B cell (primary cell): ENCODE measurements at regions not wholly inside any gene's neighbourhood (a gene's known extent, or its start where the extent isn't known, plus 50 kb on each side); places are given as distances from the start of the nearest gene placed in this dataset.

ENCODE experiments used
- CTCF ChIP-seq: fragments of 200-600 bp; IDR thresholded peaks from one replicate; pipeline ENCODE4 v1.8.0; 2022; ENCODE audit warnings: antibody characterized with exemption, mild to moderate bottlenecking
- EZH2 ChIP-seq: IDR thresholded peaks from 2 replicates; pipeline ENCODE4 v1.6.1; 2012; ENCODE audit warnings: borderline replicate concordance, low read depth, mild to moderate bottlenecking, moderate library complexity, low read length; ENCODE audit not compliant: insufficient read depth, poor library complexity, severe bottlenecking

GRCh38 chr4:61011051-61011450 lies 189.1 kb upstream of the ADGRL3 start:
- no peak for TF ChIP-seq EZH2
- no peak for TF ChIP-seq CTCF
